SKM-1 (cell line): ENCODE measurements at regions not wholly inside any gene's neighbourhood (a gene's known extent, or its start where the extent isn't known, plus 50 kb on each side); places are given as distances from the start of the nearest gene placed in this dataset.
A peak's percentile ranks its signal among the peaks of the same experiment; 100 is the strongest.

Experiments used
- DNase-seq: peaks from one replicate; lab custom pipeline; 2025; ENCODE audit not compliant: unreplicated experiment; lab: John Stamatoyannopoulos, UW

- DNase-seq = no peak
Observed at GRCh38 chr2:175571078-175571653, 389.7 kb upstream of the ATP5MC3 start.

DNA sequence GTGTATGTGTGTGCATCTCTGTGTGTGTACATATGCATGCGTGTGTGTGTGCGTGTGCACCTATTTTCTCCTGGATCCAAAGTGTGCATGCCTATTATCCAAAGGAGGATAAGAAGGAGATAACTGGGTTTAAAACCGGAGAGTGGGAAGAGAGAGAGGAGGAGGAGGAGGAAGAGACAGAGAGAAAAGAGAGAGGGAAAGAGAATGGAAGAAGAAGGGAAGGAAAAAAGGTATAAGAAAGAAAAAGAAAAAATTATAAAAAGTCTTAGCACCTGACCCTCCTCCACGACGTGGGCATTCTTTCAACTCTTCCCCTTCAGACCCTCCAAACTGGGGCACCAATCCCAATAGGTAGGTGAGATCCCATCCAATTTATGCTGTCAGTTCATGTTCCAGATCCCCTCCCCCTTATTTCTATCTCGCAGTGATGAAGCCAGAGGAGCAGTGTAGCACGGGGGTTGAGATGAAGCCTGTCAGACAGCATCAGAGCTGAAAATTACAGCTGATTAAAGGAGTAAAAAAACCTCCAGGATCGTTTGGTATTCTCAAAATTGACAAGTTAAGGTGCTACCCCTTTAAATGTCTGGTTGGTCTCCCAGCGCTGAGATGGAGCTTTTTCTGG, 386.7 kb upstream of the ATP5MC3 start:
- DNase-seq = no peak

GRCh38 chr2:175567435-175568061, 386.0 kb upstream of the ATP5MC3 start:
- no peak for DNase-seq

GRCh38 chr2:175560521-175561169, 379.1 kb upstream of the ATP5MC3 start:
- DNase-seq = no peak

DNA sequence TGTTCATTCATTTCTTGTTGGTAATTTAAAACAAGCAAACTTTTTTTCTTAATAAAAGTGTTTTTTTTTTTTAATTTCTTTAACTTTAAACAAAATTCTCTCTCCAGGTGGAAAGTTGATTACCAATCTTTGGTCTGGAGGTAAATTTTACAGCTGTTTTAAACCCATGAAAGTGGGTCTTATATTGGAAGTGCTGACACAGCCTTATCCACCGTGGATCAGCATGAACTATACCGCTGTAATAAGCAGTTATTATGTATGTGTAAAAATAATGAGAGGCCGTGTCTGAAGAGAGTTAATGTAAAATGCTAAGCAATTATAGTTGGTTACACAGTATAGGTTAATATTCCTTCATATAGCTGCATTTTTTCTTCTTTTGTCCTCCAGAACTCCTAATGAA, 378.1 kb upstream of the ATP5MC3 start:
- no peak for DNase-seq

- DNase-seq = no peak
Observed at GRCh38 chr2:175557810-175558377, 376.4 kb upstream of the ATP5MC3 start.

DNA sequence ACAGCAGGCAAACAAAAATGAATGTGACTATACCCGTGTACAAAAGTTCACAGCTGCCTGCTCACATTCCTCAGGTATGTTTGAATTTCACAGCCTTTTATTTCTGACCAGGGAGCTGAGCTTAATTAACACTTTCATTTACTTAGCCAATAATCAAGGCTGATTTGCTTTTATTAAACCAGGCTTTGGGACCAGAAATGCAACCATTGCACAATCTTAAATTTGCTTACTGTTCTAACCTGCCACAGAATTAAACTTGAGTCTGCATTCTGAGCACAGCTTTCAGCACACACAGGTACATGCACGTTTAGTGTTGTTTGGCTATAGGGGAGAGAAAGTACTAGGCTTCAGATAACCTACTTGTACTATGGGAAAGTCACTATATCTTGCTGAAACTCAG, 372.4 kb upstream of the ATP5MC3 start:
- no peak for DNase-seq

GRCh38 chr2:175552902-175553301, 371.4 kb upstream of the ATP5MC3 start:
- peak; percentile 7 for DNase-seq

DNA sequence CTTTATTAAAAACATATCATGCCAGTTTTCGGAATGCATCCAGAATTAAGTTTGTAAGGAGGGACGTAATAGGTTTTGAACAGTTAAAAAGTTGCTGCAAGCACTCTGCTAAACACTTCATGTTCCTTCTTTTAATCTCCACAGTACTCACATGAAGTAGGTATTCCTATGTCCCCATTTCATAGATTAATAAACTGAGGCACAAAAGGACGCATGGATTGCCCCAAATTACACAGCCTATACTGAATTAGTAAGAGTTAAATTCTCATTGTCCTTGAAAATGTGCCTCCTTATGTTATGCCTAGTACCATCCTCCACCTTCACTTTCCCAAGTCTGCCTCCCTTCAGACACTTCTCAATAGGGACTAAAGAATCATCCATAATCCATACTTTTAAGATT, 358.9 kb upstream of the ATP5MC3 start:
- no peak for DNase-seq

DNA sequence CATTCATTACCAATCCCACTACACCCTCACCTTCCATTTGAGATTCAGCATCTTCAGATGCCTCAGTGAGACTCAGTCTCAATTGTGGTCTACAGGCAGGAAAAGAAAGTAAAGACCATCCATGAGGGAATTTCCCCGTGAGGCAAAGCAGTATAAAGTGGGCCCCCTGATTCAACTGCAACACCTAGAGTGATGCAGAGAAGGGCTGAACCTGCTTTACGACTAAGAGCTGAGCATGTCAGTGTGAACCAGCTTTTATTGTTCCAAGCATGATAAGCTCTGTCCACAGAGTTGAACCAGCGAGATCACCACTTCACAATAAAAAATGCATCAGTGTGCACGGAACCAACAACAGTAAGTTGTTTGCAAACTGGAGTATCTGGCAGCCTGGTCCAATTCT, 357.6 kb upstream of the ATP5MC3 start:
- DNase-seq = no peak

DNA sequence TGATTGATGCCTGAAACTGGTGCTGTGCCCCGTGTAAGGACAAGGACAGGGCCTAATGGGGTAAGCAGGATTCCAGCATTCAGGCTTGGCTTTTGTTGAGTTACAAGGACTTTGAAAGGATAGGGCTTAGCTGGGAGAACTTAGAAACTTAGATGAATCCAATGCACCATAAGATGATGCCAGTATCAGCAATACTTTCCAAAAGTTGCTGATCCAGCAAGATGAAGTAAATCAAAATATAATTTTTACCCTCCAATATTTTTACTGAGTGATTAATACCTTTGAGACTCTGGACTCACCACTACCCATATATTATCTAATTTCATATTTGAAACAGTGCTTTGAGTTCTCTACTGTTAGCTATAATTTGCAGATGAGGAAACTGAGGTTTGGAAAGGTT, 354.5 kb upstream of the ATP5MC3 start:
- DNase-seq = no peak

GRCh38 chr2:175535631-175536030, 354.1 kb upstream of the ATP5MC3 start:
- DNase-seq = no peak

- DNase-seq = no peak
Observed at GRCh38 chr2:175525975-175526374, 344.5 kb upstream of the ATP5MC3 start.

- DNase-seq = no peak
Observed at GRCh38 chr2:175523001-175523400, 341.5 kb upstream of the ATP5MC3 start.

- no peak for DNase-seq
Observed at GRCh38 chr2:175518206-175518605, 336.7 kb upstream of the ATP5MC3 start.

DNA sequence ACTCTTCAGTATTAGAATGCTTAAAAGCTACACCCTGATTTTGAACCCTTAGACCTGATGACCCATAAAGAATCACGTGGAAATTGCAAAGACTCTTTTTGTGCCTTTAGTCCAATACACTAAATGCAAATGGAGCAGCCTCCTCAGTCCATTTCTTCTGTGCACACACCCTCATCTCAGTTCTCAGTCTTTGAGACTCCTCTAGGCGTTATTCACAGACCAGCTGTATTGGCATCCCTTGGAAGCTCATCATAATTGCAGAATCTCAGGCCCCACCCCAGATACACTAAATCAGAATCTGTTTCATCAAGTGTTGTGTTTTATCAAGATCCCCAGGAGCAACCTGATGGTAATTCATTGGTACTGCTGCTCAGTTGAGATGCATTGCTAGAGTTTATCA, 335.0 kb upstream of the ATP5MC3 start:
- DNase-seq = no peak

DNA sequence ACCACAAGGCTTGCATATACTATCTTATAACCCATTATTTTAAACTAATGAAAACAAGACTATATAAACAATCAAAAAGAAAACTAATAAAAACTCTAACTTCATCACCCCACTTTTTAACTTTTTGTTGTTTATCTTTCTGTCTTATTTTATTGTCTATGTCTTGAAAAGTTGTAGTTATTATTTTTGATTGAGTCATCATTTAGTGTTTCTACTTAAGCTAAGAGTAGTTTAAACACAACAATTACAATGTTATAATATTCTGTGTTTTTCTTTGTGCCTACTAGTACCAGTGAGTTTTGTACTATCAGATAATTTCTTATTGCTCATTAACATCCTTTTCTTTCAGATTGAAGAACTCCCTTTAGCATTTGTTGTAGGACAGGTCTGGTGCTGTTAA, 318.7 kb upstream of the ATP5MC3 start:
- DNase-seq = no peak

DNA sequence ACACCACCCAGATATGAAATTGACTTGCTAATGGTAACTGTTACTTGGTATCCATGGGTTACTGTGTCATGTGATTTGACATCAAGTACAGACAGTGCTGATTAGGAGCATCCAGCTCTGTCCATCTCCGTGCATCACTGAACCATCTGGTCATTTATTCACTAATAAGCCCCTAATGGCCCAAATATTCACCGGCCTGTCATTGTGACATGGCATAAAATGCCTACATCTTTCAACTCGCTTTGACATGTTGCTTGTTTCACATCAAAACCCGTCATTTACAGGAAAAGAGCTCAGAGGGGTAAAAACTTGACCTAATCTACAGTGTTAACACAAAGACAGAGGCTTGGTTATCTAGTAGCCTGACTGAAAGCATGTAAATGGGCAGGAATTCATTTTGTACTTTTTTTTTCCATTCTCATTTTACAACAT, 308.9 kb upstream of the ATP5MC3 start:
- DNase-seq = no peak

GRCh38 chr2:175478096-175478768, 296.7 kb upstream of the ATP5MC3 start:
- no peak for DNase-seq

DNA sequence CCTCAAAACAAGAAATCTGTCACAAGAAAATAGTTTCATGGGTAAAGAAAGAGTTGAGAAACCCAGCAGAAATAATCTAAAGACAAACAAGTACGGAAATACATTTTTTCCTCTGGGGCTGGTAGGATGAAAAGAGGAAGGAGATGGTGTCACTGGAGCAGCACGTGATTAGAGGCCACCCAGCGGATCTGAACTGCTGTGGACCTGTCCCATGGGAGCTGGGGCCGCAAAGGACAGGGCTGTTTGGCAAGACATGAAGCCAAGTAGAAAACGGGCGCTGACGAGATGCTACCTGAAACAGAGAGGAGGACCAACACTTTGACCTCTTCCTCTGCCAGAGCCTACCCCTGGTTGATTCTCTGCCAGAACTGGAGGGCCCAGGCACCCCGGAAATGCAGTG, 295.4 kb upstream of the ATP5MC3 start:
- DNase-seq = peak; percentile 73

DNA sequence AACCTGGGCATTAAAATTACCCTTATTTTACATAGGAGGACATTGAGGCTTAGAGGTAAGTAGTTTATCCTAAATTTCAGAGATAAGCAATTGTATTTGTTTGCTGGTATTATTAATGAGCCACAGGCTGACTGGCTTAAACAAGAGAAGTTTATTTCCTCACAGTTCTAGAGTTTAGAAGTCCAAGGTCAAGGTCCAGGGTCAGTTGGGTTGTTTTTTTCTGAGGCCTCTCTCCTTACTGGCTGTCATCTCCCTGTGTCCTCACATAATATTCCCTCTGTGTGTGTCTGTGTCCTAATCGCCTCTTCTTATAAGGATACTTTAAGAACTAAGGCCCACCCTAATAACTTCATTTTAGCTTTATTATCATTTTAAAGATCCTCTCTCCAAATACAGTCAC, 294.9 kb upstream of the ATP5MC3 start:
- no peak for DNase-seq
